ENCODE measurements at regions not wholly inside any gene's neighbourhood (a gene's known extent, or its start where the extent isn't known, plus 50 kb on each side); places are given as distances from the start of the nearest gene placed in this dataset.
A peak's percentile ranks its signal among the peaks of the same experiment; 100 is the strongest.
"Not testable (repeated sequence)": the region's sequence is repeated elsewhere in the genome, so short reads cannot be mapped to it uniquely, and the experiment has no call there.

GRCh38 chr3:191085091-191085490 is 114.0 kb upstream of the OSTN start:
- no peak overlapping the region for H3K4me3 ChIP-seq (ENCODE audit: low read depth, low read length)
- no peak for TF ChIP-seq CTCF (conservative IDR thresholded peaks at IDR 0.05; ENCODE audit: low read depth, low read length)
- DNase-seq (ENCODE audit: low read depth), result peak; percentile 15

GRCh38 chr3:191078913-191079312 is 120.1 kb upstream of the OSTN start:
- DNase-seq (ENCODE audit: low read depth), result not testable (repeated sequence)

GRCh38 chr3:191076903-191077552 is 122.0 kb upstream of the OSTN start:
- no peak for TF ChIP-seq CTCF (conservative IDR thresholded peaks at IDR 0.05; ENCODE audit: low read depth, low read length)
- no peak overlapping the region for H3K4me3 ChIP-seq (ENCODE audit: low read depth, low read length)
- no peak for DNase-seq (ENCODE audit: low read depth)

More at GRCh38 chr3:191078913-191079312, 120.1 kb upstream of the OSTN start:
- H3K4me3 ChIP-seq (ENCODE audit: low read depth, low read length), result not testable (repeated sequence)

GRCh38 chr3:191074511-191074910 is 124.5 kb upstream of the OSTN start:
- no peak for TF ChIP-seq CTCF (conservative IDR thresholded peaks at IDR 0.05; ENCODE audit: low read depth, low read length)
- DNase-seq (ENCODE audit: low read depth), result no peak
- no peak overlapping the region for H3K4me3 ChIP-seq (ENCODE audit: low read depth, low read length)

- no peak for TF ChIP-seq CTCF (conservative IDR thresholded peaks at IDR 0.05; ENCODE audit: low read depth, low read length)
- peak; percentile 61 for DNase-seq (ENCODE audit: low read depth)
- H3K4me3 ChIP-seq (ENCODE audit: low read depth, low read length), result no peak overlapping the region
Observed at GRCh38 chr3:191070762-191071403, 128.2 kb upstream of the OSTN start.

- DNase-seq (ENCODE audit: low read depth), result peak; percentile 87
- no peak for TF ChIP-seq CTCF (conservative IDR thresholded peaks at IDR 0.05; ENCODE audit: low read depth, low read length)
- no peak overlapping the region for H3K4me3 ChIP-seq (ENCODE audit: low read depth, low read length)
Observed at GRCh38 chr3:191070201-191070600, 128.8 kb upstream of the OSTN start.

- no peak for TF ChIP-seq CTCF (conservative IDR thresholded peaks at IDR 0.05; ENCODE audit: low read depth, low read length)
- DNase-seq (ENCODE audit: low read depth), result peak; percentile 29
- H3K4me3 ChIP-seq (ENCODE audit: low read depth, low read length), result no peak overlapping the region
Observed at GRCh38 chr3:191068946-191069813, 129.9 kb upstream of the OSTN start.
